Stimulated activated CD4-positive, alpha-beta T cell treated with anti-CD3 and anti-CD28 coated beads, TNF-alpha, amount 100 ng/mL, for 1 hour (primary cell): ENCODE measurements at regions not wholly inside any gene's neighbourhood (a gene's known extent, or its start where the extent isn't known, plus 50 kb on each side); places are given as distances from the start of the nearest gene placed in this dataset.

Experiments used
- DNase-seq, 3 donors: peaks; one replicate each; pipeline ENCODE4 v3.0.0-alpha.2; 2020; ENCODE audit warnings: low read depth in 3 of 3, low spot score in 1 of 3

DNA sequence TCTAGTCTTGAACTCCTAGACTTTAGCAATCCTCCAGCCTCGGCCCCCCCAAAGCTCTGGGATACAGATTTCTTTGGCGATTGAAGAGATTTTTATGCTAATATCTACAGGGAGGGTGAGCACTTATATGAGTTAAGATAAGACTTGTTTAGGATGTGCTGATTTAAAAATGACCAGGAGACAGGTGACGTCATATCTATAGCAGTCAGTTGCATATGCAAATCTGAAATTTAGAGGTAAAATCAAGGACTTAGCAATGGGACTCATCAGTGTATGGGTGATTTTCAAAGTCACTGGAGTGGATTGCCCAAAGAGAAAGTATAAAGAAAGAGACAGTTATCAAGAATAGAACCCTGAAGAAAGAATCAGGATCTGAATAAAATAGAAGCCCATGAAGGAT lies 394.5 kb downstream of the ADGRL2 start:
- no peak for DNase-seq

- DNase-seq = no peak
Measured at GRCh38 chr1:82185084-82185483, 384.4 kb downstream of the ADGRL2 start.

DNA sequence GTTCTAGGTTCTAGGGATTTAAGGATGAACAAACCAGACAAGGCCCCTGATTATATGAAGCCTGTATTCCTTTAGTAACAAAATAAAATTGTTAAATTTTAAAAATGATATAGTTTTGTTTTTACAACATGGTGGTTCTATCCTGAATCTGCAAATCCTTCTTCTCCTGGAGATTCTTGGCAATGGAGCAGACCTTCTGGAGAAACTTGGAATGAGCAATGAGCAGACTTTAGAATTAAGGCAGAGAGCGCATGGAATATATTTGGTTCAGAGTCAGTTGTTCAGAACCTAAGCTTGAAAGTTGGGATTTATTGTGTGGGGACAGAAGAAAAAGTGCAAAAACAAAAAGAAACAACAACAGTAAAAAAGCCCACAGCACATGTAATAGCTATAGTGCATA lies 381.1 kb downstream of the ADGRL2 start:
- DNase-seq = no peak

GRCh38 chr1:82179131-82179530 lies 378.4 kb downstream of the ADGRL2 start:
- DNase-seq = no peak

DNA sequence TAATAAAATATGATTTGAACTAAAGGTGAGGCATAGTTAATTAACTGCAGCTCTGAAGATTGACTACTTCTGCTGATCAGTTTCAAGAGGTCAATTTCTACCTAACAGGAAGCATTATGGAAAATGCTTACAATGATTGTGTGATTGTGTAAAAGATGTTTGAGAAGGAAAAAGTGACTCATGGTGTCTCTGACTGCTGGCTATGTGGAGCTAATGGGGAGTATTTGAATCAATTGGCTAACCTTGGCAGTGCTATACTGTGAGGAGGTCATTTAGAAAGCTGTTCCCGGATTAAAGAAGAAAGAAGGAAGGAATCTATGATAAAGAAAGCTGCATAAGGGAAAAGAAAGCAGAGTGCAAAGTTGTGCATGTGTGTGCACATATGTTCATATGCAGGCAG lies 376.5 kb downstream of the ADGRL2 start:
- DNase-seq = no peak

GRCh38 chr1:82171955-82172354 lies 371.2 kb downstream of the ADGRL2 start:
- no peak for DNase-seq

- DNase-seq = no peak
Measured at GRCh38 chr1:82168482-82168881, 367.7 kb downstream of the ADGRL2 start.

- DNase-seq = no peak
Measured at GRCh38 chr1:82165304-82165703, 364.6 kb downstream of the ADGRL2 start.

DNA sequence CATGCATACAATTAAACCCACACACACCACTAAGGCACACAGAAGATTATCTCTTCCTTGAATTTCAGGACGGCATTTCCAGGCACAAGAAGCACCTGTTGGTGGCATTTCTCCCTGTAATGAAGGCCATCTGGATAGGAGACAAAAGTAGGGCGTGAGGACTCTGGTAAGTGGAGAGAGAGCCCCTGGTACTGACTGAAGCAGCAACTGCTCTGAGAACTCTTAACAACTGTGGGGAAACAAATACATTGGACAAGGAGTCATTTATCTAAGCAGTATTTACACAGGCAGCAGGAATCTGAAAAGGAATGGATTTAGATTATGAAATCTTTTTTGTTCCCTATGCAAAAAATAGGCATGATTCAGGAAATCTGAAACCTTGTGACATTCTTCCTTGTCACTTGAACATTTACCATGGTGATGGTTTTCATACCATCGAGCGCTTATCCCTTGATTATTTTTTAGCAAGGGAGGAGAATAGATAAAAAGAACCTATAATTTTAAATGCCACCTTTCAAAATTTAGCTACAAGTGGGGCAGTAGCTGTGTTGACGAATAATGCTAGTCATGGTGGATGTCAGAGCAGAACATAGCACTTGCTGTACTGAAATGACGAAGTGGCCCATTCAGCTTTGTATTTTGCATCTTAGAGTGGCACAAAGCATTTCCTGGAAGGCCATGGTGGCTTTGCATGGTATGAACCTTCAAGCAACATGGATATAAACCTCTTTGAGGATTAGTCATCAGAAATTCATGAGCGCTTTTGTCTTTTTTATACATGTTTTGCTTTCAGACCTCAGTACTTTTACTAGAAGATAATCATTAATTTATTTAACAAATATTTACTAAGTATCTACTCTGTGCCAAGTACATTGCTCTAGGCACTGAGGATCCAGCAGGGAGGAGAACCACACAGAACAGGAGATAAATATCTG lies 362.0 kb downstream of the ADGRL2 start:
- DNase-seq = no peak

DNA sequence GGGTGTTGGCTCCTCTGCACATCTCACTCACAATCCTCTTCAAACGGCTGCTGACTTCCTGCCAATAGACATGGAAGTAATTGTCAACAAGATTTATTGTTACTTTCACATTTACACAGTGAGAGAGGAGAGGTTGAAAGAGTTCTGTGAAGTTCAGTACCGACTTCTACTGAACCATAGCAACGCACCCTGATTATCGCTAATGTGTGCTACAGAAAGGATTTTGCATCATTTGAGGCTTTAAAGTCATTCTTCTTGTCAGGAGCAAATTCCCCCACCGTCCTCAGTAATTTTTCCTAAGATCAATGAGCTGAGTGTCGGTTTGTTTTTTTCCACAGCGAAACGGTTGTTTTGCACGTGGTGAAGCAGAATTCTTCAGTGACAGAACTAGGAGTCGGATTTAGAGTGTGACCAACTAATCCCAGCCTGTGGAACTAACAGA lies 361.0 kb downstream of the ADGRL2 start:
- no peak for DNase-seq

DNA sequence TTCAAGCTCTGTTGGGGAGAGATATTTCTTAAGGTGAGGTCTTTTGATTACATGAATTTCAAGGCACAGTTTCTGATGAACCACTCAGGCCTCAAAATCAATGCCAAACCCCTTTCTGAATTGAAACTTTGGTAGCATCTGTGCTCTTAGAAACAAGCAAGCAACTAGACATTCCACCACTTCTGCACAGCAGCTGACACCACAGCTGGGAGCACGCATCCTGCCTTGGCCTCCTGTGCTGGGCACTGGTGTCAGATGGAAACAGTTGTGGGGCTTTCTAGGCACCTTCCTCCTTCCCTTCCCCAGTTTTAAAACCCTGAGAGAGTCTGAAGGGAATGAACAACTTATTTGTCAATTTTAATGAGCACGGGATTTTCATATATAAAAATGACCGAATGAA lies 360.2 kb downstream of the ADGRL2 start:
- DNase-seq = no peak

- no peak for DNase-seq
Measured at GRCh38 chr1:82160036-82160435, 359.3 kb downstream of the ADGRL2 start.

DNA sequence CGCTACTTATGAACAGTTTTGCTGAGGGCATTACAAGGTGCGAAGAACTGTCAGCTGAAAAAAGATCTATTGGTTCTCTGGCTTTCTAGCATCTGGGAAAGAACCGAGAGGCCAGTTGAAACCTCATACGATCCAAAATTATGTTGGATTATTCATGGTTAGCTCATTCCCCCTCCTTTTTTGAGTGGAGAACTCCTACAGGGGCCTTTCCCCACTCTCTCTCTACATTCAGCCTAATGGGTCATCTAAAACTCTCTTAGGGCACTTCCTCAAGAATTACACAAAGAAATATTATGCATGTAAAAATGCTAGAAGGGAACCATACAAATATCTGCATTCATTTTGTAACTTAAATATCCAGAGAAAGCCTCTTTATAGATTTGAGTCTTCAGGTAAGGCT lies 358.2 kb downstream of the ADGRL2 start:
- DNase-seq = no peak

DNA sequence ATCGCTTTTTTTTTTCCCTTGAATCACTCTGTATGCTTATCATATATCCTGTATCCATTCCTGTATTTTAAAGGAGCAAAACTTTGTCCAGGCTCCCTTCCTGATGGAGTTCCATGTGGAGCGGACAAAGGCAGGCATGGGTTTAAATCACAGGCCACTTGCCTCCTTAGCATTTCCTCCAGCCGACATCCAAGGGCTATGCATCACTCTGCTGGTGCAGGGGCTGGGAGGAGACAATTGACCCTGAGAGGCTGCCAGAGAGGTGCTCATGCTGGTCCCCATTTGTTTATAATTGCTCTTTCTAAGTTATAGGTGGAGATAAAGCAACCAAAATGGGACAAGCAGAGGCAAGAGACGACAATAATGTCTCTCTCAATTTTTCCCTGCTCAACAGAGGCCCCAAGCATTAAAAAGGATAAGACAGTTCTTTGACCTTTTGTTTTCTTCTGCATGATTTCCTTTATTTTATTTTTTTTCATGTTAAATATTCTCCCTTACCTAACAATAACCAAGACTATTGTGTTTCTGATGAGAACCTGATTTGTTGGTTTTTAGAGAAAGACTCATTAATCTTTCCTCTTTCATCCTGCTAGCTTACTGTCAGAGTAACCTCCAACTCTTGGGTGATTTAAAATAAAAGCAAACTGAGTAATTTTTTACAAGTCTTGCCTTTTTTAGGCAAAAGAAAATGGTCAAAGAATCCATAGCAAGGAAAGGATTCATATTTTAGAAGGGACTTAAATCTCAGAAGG lies 353.7 kb downstream of the ADGRL2 start:
- no peak for DNase-seq

GRCh38 chr1:82153752-82154151 lies 353.0 kb downstream of the ADGRL2 start:
- DNase-seq = no peak

DNA sequence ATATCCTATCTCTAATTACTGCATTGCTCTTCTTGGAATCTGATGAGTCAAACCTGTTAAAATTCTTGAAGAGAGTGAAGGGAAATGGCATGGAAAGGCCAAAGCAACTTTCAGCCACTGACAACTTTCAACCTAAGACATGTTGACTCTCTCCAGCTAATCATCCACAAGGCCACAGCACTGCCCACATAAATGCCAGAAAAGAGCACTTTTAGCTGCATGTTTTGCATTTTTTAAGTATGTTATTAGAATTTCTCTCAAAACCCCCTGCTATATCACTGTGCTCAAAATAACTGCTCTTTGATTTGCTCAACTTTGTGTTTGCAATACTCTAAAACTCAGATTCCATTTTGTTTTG lies 352.5 kb downstream of the ADGRL2 start:
- no peak for DNase-seq

DNA sequence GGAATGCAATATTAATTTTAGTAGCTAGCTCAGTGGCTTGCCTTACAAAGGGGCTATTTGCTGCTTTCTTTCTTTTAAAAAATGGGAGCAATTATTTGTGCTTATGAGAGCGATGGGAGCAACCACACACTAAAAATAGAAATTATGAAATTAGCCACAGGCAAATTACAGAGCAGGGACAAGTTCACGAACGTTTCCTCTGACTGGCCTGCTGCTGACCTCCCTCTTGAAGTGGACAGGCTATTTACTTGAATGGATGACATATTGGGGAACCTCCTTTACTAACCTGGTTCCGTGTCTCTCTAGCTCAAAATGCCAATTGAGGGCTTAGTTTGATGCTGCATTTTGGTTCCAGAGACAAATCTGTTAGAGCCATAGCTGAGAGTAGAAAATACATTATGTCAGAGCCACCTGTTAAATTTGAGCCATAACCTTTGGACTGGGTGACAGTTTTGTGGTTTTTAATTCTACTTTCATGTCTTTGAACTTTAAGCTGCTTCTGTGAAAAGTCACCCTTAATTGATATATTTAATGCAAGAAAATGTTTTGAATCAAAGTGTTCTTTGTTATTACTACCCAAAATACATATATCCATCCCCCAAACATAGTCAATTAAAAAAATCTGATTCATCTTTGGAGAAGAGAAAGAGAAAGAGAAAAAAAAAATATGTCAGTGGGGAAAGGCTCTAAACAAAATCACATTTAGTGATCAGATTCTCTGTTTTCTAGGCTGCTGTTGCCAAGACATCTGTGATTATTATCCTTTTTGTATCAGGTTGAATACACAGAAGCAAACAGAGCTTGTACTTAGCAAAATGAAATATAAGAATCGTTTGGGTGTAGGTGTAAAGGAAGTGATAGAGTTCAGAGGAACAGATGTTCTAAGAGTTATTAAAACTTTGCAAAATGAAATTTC lies 351.9 kb downstream of the ADGRL2 start:
- no peak for DNase-seq

GRCh38 chr1:82145656-82146055 lies 344.9 kb downstream of the ADGRL2 start:
- no peak for DNase-seq

- no peak for DNase-seq
Measured at GRCh38 chr1:82143108-82143833, 342.5 kb downstream of the ADGRL2 start.

DNA sequence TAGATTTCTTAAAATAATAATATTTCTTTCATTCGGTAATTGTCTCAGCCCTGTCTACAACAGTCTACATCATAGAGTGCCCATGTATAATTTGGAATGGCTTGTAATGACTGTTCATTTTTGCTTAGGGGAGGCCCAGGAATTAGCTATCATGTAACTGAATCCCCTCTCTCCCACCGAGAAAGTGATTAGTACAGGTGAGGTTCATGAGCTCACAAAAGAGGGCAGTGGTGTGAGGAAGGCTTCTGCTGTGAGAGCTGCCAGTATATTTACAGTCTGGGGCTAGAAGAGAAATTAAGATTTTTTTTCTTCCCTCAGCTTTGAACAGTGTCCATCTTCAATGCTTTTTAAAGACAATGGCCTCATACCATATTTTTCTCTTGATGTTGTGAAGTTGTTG lies 340.7 kb downstream of the ADGRL2 start:
- DNase-seq = no peak
